ENCODE measurements at regions not wholly inside any gene's neighbourhood (a gene's known extent, or its start where the extent isn't known, plus 50 kb on each side); places are given as distances from the start of the nearest gene placed in this dataset.

GRCh38 chr5:77921094-77921768 lies 145.1 kb upstream of the TBCA start:
- Histone ChIP-seq H3K27ac (no peak overlapping the region), H3K4me1 (no peaks in the 10 kb centered on the region), H3K27me3 (no peaks in the 10 kb centered on the region), H3K36me3 (no peaks in the 10 kb centered on the region), H3K4me3 (no peak overlapping the region), H3K9me3 (no peaks in the 10 kb centered on the region)
- no peak for DNase-seq
- TF ChIP-seq CTCF (IDR thresholded peaks at IDR 0.05) = no peak
- no peak for TF ChIP-seq POLR2A (IDR thresholded peaks at IDR 0.05)

GRCh38 chr5:77920359-77921058 lies 144.4 kb upstream of the TBCA start:
- Histone ChIP-seq H3K27me3 (no peaks in the 10 kb centered on the region), H3K9me3 (no peaks in the 10 kb centered on the region), H3K27ac (no peak overlapping the region), H3K4me3 (no peak overlapping the region), H3K36me3 (no peaks in the 10 kb centered on the region), H3K4me1 (no peaks in the 10 kb centered on the region)
- TF ChIP-seq POLR2A (IDR thresholded peaks at IDR 0.05) = no peak
- TF ChIP-seq CTCF (IDR thresholded peaks at IDR 0.05) = no peak
- DNase-seq = no peak

- H3K27ac ChIP-seq = no peak overlapping the region
- no peaks in the 10 kb centered on the region for H3K9me3 ChIP-seq
- TF ChIP-seq POLR2A (IDR thresholded peaks at IDR 0.05) = no peak
- TF ChIP-seq CTCF (IDR thresholded peaks at IDR 0.05) = no peak
- no peaks in the 10 kb centered on the region for H3K36me3 ChIP-seq
- DNase-seq = no peak
- no peaks in the 10 kb centered on the region for H3K4me1 ChIP-seq
- H3K27me3 ChIP-seq = no peaks in the 10 kb centered on the region
- H3K4me3 ChIP-seq = no peak overlapping the region
These were observed 139.2 kb upstream of the TBCA start for GRCh38 chr5:77915346-77915745.

- no peak overlapping the region for H3K4me3 ChIP-seq
- H3K4me1 ChIP-seq = no peaks in the 10 kb centered on the region
- H3K36me3 ChIP-seq = no peaks in the 10 kb centered on the region
- no peak for DNase-seq
- H3K27me3 ChIP-seq = no peaks in the 10 kb centered on the region
- H3K9me3 ChIP-seq = peaks cover 0 to 3% (median 0%) of the 10 kb centered on the region in 4 donors
- TF ChIP-seq CTCF (IDR thresholded peaks at IDR 0.05) (no peak), POLR2A (IDR thresholded peaks at IDR 0.05) (no peak)
- H3K27ac ChIP-seq = no peak overlapping the region
These were observed 136.6 kb upstream of the TBCA start for GRCh38 chr5:77912721-77913120.

- no peak for DNase-seq
- H3K4me1 ChIP-seq = no peaks in the 10 kb centered on the region
- H3K4me3 ChIP-seq = no peak overlapping the region
- H3K27ac ChIP-seq = no peak overlapping the region
- TF ChIP-seq CTCF (IDR thresholded peaks at IDR 0.05) (no peak), POLR2A (IDR thresholded peaks at IDR 0.05) (no peak)
- peaks cover 0 to 3% (median 0%) of the 10 kb centered on the region in 4 donors for H3K9me3 ChIP-seq
- H3K36me3 ChIP-seq = no peaks in the 10 kb centered on the region
- no peaks in the 10 kb centered on the region for H3K27me3 ChIP-seq
These were observed 134.6 kb upstream of the TBCA start for GRCh38 chr5:77910602-77911188.

All from Peyer's patch (tissue), 4 donors.